ENCODE measurements at regions not wholly inside any gene's neighbourhood (a gene's known extent, or its start where the extent isn't known, plus 50 kb on each side); places are given as distances from the start of the nearest gene placed in this dataset.
"Not testable (repeated sequence)": the region's sequence is repeated elsewhere in the genome, so short reads cannot be mapped to it uniquely, and the experiment has no call there.

DNA sequence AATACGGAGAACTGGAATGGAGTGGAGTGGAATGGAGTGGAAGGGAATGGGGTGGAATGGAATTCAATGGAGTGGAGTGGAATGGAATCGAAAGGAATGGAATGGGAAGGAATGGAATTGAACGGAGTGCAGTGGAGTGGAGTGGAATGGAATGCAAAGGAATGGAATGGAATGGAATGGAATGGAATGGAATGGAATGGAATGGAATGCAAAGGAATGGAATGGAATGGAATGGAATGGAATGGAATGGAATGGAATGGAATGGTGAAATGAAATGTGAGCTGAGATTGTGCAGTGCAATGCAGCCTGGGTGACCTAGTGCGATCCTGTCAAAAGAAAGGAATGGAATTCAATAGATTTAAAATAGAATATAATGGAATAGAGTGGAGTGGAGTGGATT, 357.3 kb upstream of the WSB1 start:
- not testable (repeated sequence) for H3K27me3 ChIP-seq (ENCODE audit: control insufficient read depth, insufficient read depth, low read length); H3K4me1 ChIP-seq (ENCODE audit: control insufficient read depth, insufficient read depth, low read length); DNase-seq (ENCODE audit: low read depth, low spot score); H3K36me3 ChIP-seq (ENCODE audit: control insufficient read depth, insufficient read depth, low read length); H3K4me3 ChIP-seq (ENCODE audit: low read length); H3K27ac ChIP-seq (ENCODE audit: low read length)
- peaks cover 11% of the 10 kb centered on the region for H3K9me3 ChIP-seq (ENCODE audit: control insufficient read depth, insufficient read depth, low read length)
- 100% methylated on average over 3 of the region's 4 CpGs for WGBS (ENCODE audit: insufficient coverage, insufficient read length)

DNA sequence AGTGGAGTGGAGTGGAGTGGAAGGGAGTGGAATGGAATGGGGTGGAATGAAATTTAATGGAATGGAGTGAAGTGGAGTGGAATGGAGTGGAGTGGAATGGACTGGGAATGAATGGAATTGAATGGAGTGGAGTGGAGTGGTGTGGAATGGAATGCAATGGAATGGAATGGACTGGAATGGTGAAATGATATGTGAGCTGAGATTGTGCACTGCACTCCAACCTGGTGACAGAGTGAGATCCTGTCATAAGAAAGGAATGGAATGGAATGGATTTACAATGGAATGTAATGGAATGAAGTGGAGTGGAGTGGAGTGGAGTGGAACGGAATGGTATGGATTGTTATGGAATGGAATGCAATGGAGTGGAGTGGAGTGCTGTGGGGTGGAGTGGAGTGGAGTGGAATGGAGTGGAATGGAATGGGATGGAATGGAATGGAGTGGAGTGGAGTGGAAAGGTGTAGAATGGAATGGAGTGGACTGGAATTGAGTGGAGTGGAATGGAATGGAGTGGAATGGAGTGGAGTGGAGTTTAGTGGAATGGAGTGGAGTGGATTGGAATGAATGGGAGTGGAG, 356.1 kb upstream of the WSB1 start:
- H3K36me3 ChIP-seq (ENCODE audit: control insufficient read depth, insufficient read depth, low read length); DNase-seq (ENCODE audit: low read depth, low spot score); H3K27me3 ChIP-seq (ENCODE audit: control insufficient read depth, insufficient read depth, low read length); H3K27ac ChIP-seq (ENCODE audit: low read length); H3K4me1 ChIP-seq (ENCODE audit: control insufficient read depth, insufficient read depth, low read length); H3K4me3 ChIP-seq (ENCODE audit: low read length): not testable (repeated sequence)
- 97% methylated on average over 1 of the region's 1 CpG for WGBS (ENCODE audit: insufficient coverage, insufficient read length)
- peaks cover 11% of the 10 kb centered on the region for H3K9me3 ChIP-seq (ENCODE audit: control insufficient read depth, insufficient read depth, low read length)

DNA sequence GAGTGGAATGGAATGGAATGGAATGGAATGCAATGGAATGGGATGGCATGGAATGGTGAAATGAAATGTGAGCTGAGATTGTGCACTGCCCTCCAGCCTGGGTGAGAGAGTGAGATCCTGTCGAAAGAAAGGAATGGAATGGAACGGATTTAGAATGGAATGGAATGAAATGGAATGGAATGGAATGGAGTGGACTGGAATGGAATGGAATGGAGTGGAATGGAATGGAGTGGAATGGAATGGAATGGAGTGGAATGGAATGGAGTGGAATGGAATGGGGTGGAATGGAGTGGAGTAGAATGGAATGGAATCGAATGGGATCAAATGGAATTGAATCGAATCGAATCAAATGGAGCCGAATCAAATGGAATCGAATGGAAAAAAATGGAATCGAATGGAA, 354.2 kb upstream of the WSB1 start:
- H3K4me3 ChIP-seq (ENCODE audit: low read length); DNase-seq (ENCODE audit: low read depth, low spot score); H3K27ac ChIP-seq (ENCODE audit: low read length); H3K36me3 ChIP-seq (ENCODE audit: control insufficient read depth, insufficient read depth, low read length); H3K27me3 ChIP-seq (ENCODE audit: control insufficient read depth, insufficient read depth, low read length); H3K4me1 ChIP-seq (ENCODE audit: control insufficient read depth, insufficient read depth, low read length): not testable (repeated sequence)
- H3K9me3 ChIP-seq (ENCODE audit: control insufficient read depth, insufficient read depth, low read length), result peaks cover 14% of the 10 kb centered on the region
- 100% methylated on average over 8 of the region's 8 CpGs for WGBS (ENCODE audit: insufficient coverage, insufficient read length)

DNA sequence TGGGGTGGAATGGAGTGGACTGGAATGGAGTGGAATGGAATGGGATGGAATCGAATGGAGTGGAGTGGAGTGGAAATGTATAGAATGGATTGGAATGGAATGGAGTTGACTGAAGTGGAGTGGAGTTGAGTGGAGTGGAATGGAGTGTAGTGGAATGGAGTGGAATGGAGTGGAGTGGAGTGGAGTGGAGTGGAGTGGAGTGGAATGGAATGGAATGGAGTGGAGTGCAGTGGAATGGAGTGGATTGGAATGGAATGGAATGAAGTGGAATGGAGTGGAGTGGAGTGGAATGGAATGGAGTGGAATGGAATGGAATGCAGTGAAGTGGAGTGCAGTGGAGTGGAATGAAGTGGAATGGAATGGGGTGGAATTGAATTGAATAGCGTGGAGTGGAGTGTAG, 353.3 kb upstream of the WSB1 start:
- H3K27me3 ChIP-seq (ENCODE audit: control insufficient read depth, insufficient read depth, low read length); H3K27ac ChIP-seq (ENCODE audit: low read length); H3K4me1 ChIP-seq (ENCODE audit: control insufficient read depth, insufficient read depth, low read length); H3K36me3 ChIP-seq (ENCODE audit: control insufficient read depth, insufficient read depth, low read length); DNase-seq (ENCODE audit: low read depth, low spot score); H3K4me3 ChIP-seq (ENCODE audit: low read length): not testable (repeated sequence)
- 95% methylated on average over 2 of the region's 2 CpGs for WGBS (ENCODE audit: insufficient coverage, insufficient read length)
- peaks cover 14% of the 10 kb centered on the region for H3K9me3 ChIP-seq (ENCODE audit: control insufficient read depth, insufficient read depth, low read length)

DNA sequence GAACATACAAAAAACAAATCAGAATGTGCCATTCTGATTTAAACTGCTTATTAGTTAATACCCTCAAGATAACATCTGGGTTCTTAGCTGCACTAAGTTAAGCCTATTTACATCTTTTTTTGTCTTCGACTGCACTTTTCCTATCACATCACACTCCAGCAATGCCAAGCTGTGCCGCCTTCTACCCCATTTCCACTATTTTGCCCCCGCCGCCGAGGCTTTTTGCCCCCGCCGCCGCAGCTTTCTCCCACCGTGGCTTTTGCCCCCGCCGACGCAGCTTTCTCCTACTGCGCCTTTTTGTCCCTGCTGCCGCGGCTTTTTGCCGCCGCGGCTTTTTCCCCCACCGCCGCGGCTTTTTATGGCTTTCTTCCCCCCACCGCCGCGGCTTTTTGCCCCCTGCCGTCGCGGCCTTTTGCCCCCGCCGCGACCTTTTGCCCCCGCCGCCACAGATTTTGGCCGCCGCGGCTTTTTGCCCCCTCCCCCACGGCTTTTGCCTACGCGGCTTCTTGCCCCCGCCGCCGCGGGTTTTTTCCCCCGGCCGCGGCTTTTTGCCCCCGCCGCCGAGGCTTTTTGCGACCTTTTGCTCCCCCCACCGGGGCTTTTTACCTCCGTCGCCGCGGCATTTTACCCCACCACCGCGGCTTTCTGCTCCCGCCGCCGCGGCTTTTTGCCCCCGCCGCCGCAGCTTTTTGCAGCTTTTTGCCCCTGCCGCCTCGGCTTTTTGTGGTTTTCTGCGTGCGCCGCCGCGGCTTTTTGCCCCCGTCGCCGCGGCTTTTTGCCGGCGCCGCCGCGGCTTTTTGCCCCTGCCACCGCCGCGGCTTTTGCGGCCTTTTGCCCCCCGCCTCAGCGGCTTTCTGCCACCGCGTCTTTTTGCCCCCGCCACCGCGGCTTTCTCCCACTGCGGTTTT, 331.4 kb upstream of the WSB1 start:
- H3K4me3 ChIP-seq (ENCODE audit: low read length), result no peak overlapping the region
- H3K27ac ChIP-seq (ENCODE audit: low read length), result no peak overlapping the region
- no CpG with 5 or more reads among the region's 91 CpGs for WGBS (ENCODE audit: insufficient coverage, insufficient read length)
- no peaks in the 10 kb centered on the region for H3K4me1 ChIP-seq (ENCODE audit: control insufficient read depth, insufficient read depth, low read length)
- 0 out of 2 replicates have a peak, but pooled peaks cover 1% of the 10 kb centered on the region for H3K9me3 ChIP-seq (ENCODE audit: control insufficient read depth, insufficient read depth, low read length)
- no peaks in the 10 kb centered on the region for H3K27me3 ChIP-seq (ENCODE audit: control insufficient read depth, insufficient read depth, low read length)
- no peaks in the 10 kb centered on the region; the same call in 1 of the 2 replicates for H3K36me3 ChIP-seq (ENCODE audit: control insufficient read depth, insufficient read depth, low read length)
- DNase-seq (ENCODE audit: low read depth, low spot score), result no peak

DNA sequence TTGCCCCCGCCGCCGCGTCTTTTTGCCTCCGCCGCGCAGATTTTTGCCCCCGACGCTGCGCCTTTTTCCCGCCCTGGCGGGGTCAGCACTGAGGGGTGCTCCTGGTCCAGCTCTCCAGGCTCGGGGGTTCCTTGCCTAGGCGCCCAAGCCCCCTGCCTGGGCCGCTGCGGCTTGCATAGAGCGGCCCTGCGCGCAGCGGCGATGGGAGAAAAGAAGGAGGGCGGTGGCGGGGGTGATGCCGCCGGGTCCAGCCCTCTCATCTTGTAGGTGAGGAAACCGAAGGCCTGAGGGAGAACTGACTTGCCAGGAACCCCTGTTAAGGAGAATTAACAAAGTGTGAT, 330.8 kb upstream of the WSB1 start:
- 0 out of 2 replicates have a peak, but pooled peaks cover 1% of the 10 kb centered on the region for H3K9me3 ChIP-seq (ENCODE audit: control insufficient read depth, insufficient read depth, low read length)
- no peaks in the 10 kb centered on the region for H3K4me1 ChIP-seq (ENCODE audit: control insufficient read depth, insufficient read depth, low read length)
- no peaks in the 10 kb centered on the region for H3K27me3 ChIP-seq (ENCODE audit: control insufficient read depth, insufficient read depth, low read length)
- H3K36me3 ChIP-seq (ENCODE audit: control insufficient read depth, insufficient read depth, low read length), result no peaks in the 10 kb centered on the region; the same call in 1 of the 2 replicates
- WGBS (ENCODE audit: insufficient coverage, insufficient read length), result no CpG with 5 or more reads among the region's 26 CpGs
- no peak overlapping the region for H3K4me3 ChIP-seq (ENCODE audit: low read length)
- H3K27ac ChIP-seq (ENCODE audit: low read length), result no peak overlapping the region
- no peak for DNase-seq (ENCODE audit: low read depth, low spot score)

DNA sequence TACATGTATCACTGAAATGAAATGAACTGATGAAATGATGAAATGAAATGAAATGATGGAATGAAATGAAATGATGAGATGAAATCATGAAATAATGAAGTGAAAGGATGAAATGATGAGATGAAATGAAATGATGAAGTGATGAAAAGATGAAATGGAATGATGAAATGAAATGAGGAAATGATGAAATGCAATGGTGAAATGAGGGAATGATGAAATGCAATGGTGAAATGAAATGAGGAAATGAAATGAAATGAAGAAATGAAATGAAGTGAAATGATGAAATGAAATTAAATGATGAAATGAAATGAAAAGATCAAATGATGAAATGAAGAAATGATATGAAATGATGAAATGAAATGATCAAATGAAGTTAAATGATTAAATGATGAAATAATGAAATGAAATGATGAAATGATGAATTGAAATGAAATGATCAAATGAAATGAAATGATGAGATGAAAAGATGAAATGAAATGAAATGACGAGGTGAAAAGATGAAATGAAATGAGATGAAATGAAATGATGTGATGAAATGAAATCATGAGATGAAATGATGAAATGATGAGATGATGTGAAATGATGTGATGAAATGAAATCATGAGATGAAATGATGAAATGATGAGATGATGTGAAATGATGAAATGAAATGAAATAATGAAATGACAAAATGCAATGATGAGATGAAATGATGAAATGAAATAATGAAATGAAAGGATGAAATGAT, 327.9 kb upstream of the WSB1 start:
- WGBS (ENCODE audit: insufficient coverage, insufficient read length), result 100% methylated on average over 1 of the region's 1 CpG
- not testable (repeated sequence) for H3K4me1 ChIP-seq (ENCODE audit: control insufficient read depth, insufficient read depth, low read length); H3K4me3 ChIP-seq (ENCODE audit: low read length); DNase-seq (ENCODE audit: low read depth, low spot score); H3K27me3 ChIP-seq (ENCODE audit: control insufficient read depth, insufficient read depth, low read length); H3K9me3 ChIP-seq (ENCODE audit: control insufficient read depth, insufficient read depth, low read length); H3K36me3 ChIP-seq (ENCODE audit: control insufficient read depth, insufficient read depth, low read length); H3K27ac ChIP-seq (ENCODE audit: low read length)

DNA sequence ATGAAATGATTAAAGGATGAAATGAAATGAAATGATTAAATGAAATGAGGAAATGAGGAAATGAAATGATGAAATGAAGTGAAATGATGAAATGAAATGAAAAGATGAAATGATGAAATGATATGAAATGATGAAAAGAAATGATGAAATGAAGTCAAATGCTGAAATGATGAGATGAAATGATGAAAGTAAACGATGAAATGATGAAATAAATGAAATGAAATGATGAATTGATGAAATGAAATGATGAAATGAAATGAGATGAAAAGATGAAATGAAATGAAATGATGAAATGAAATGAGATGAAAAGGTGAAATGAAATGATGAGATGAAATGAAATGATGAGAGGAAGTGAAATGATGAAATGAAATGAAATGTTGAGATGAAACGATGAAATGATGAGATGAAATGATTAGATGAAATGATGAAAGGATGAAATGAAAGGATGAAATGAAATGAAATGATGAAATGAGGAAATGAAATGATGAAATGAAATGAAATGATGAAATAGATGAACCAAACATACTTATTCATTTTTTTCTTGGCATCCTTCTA, 327.2 kb upstream of the WSB1 start:
- not testable (repeated sequence) for H3K9me3 ChIP-seq (ENCODE audit: control insufficient read depth, insufficient read depth, low read length); H3K4me1 ChIP-seq (ENCODE audit: control insufficient read depth, insufficient read depth, low read length); H3K4me3 ChIP-seq (ENCODE audit: low read length); H3K36me3 ChIP-seq (ENCODE audit: control insufficient read depth, insufficient read depth, low read length); H3K27ac ChIP-seq (ENCODE audit: low read length); DNase-seq (ENCODE audit: low read depth, low spot score); H3K27me3 ChIP-seq (ENCODE audit: control insufficient read depth, insufficient read depth, low read length)
- 100% methylated on average over 2 of the region's 2 CpGs for WGBS (ENCODE audit: insufficient coverage, insufficient read length)

DNA sequence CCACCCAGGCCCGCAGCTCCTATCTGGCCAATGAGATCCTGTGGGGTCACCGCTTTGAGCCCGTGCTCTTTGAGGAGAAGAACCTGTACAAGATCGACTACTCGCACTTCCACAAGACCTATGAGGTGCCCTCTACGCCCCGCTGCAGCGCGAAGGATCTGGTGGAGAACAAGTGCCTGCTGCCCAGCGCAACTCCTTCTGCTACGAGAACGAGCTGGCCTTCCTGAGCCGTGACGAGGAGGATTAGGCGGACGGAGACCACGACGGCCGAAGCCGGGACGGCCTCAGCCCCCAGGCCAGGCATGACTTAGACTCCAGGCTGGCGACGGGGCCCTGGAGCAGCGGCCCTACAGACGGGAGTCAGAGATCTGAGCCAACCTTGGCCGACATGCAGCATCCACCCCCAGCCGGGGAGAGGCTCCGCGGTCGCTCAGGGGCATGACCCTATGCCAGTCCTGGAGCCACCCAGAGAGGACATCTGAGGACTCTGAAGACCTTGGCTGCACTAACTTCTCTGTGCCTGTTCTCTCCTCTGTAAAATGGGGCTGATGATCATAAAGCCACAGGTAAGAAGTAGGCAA, 312.0 kb upstream of the WSB1 start:
- H3K36me3 ChIP-seq (ENCODE audit: control insufficient read depth, insufficient read depth, low read length); H3K27ac ChIP-seq (ENCODE audit: low read length); H3K4me1 ChIP-seq (ENCODE audit: control insufficient read depth, insufficient read depth, low read length); H3K4me3 ChIP-seq (ENCODE audit: low read length); H3K9me3 ChIP-seq (ENCODE audit: control insufficient read depth, insufficient read depth, low read length); DNase-seq (ENCODE audit: low read depth, low spot score); H3K27me3 ChIP-seq (ENCODE audit: control insufficient read depth, insufficient read depth, low read length): not testable (repeated sequence)
- no CpG with 5 or more reads among the region's 30 CpGs for WGBS (ENCODE audit: insufficient coverage, insufficient read length)

DNA sequence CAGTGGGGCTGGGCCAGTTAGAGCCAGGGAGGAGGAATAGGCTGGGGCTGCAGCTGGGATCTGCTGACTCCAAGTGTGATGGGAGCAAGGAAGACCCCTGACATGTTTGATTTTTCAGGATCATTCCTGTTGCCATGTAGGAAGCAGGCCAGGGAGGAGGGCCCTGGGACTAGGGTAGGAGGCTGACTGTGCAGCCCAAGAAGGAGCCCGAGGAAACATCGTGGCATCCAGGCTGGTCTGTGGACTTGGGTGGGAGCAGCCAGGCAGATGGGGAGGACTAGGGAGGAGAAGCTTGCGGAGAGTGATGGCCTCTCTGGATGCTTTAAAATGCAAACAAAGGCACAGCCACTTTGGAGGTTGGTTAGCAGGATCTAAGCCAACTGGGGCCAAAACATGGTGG, 311.4 kb upstream of the WSB1 start:
- WGBS (ENCODE audit: insufficient coverage, insufficient read length), result no CpG with 5 or more reads among the region's 3 CpGs
- DNase-seq (ENCODE audit: low read depth, low spot score); H3K9me3 ChIP-seq (ENCODE audit: control insufficient read depth, insufficient read depth, low read length); H3K36me3 ChIP-seq (ENCODE audit: control insufficient read depth, insufficient read depth, low read length); H3K4me1 ChIP-seq (ENCODE audit: control insufficient read depth, insufficient read depth, low read length); H3K27ac ChIP-seq (ENCODE audit: low read length); H3K27me3 ChIP-seq (ENCODE audit: control insufficient read depth, insufficient read depth, low read length); H3K4me3 ChIP-seq (ENCODE audit: low read length): not testable (repeated sequence)
